HEK293 (cell line): ENCODE measurements at regions not wholly inside any gene's neighbourhood (a gene's known extent, or its start where the extent isn't known, plus 50 kb on each side); places are given as distances from the start of the nearest gene placed in this dataset.

ENCODE experiments used
- CTCF ChIA-PET: fragments of 350-600 bp; formaldehyde crosslinking; extraction: SDS; loops from one replicate; lab custom pipeline; 2021; ENCODE audit warnings: antibody characterized with exemption; lab: Yijun Ruan, JAX
- POLR2A ChIA-PET: fragments of 300-600 bp; formaldehyde crosslinking; extraction: SDS; loops from one replicate; lab custom pipeline; 2020; ENCODE audit warnings: antibody characterized with exemption, inconsistent platforms; lab: Yijun Ruan, JAX
- H3K27ac ChIP-seq: fragments of 200-500 bp; sonication (Bioruptor generic); 2 replicates; pipeline ENCODE4 v1.5.1; 2014; ENCODE audit warnings: low read depth, low read length, control low read depth, inconsistent platforms; ENCODE audit errors: extremely low read depth
- H3K36me3 ChIP-seq, 2 experiments: fragments of 200-500 bp in 1 of 2; sonication (Bioruptor generic) in 1 of 2; 1 replicate in 1 of 2; 2 replicates in 1 of 2; pipeline ENCODE4 v1.5.1; 2014 to 2017; ENCODE audit warnings: inconsistent platforms in 2 of 2, low read length in 2 of 2; ENCODE audit not compliant: control insufficient read depth in 2 of 2, insufficient read depth in 1 of 2
- H3K4me1 ChIP-seq: fragments of 200-500 bp; sonication (Bioruptor generic); 2 replicates; pipeline ENCODE4 v1.5.1; 2014; ENCODE audit warnings: mild to moderate bottlenecking, low read length, inconsistent platforms; ENCODE audit not compliant: control insufficient read depth, insufficient read depth
- H3K4me3 ChIP-seq: 2 replicates; pipeline ENCODE4 v1.5.1; 2011; ENCODE audit warnings: low read depth, mild to moderate bottlenecking, control low read depth, low read length, moderate library complexity
- H3K9me3 ChIP-seq: fragments of 200-500 bp; sonication (Bioruptor generic); 2 replicates; pipeline ENCODE4 v1.5.1; 2014; ENCODE audit warnings: low read depth, low read length, inconsistent platforms; ENCODE audit not compliant: control insufficient read depth, insufficient read depth
- FEZF1 ChIP-seq: fragments of 450-650 bp; formaldehyde crosslinking; IDR thresholded peaks from 2 replicates; pipeline ENCODE4 v1.5.1; 2016; ENCODE audit warnings: missing biosample characterization, missing genetic modification characterization
- GFI1B ChIP-seq: fragments of 450-650 bp; formaldehyde crosslinking; IDR thresholded peaks from 2 replicates; pipeline ENCODE4 v1.5.1; 2016; ENCODE audit warnings: missing biosample characterization, missing genetic modification characterization
- GLIS2 ChIP-seq: fragments of 450-650 bp; formaldehyde crosslinking; IDR thresholded peaks from 2 replicates; pipeline ENCODE4 v1.5.1; 2016; ENCODE audit warnings: missing biosample characterization, missing genetic modification characterization
- KLF8 ChIP-seq: fragments of 450-650 bp; formaldehyde crosslinking; IDR thresholded peaks from 2 replicates; pipeline ENCODE4 v1.5.1; 2016; ENCODE audit warnings: missing biosample characterization, missing genetic modification characterization
- ZBTB17 ChIP-seq: fragments of 450-650 bp; formaldehyde crosslinking; IDR thresholded peaks from 2 replicates; pipeline ENCODE4 v1.5.1; 2016; ENCODE audit warnings: missing biosample characterization, missing genetic modification characterization
- ZEB2 ChIP-seq: fragments of 450-650 bp; formaldehyde crosslinking; IDR thresholded peaks from 2 replicates; pipeline ENCODE4 v1.5.1; 2016; ENCODE audit warnings: missing biosample characterization, missing genetic modification characterization
- ZFP3 ChIP-seq: fragments of 450-650 bp; formaldehyde crosslinking; IDR thresholded peaks from 2 replicates; pipeline ENCODE4 v1.5.1; 2016; ENCODE audit warnings: low read depth, missing biosample characterization, missing genetic modification characterization
- ZFP41 ChIP-seq: fragments of 450-650 bp; formaldehyde crosslinking; IDR thresholded peaks from 2 replicates; pipeline ENCODE4 v1.5.1; 2016; ENCODE audit warnings: missing biosample characterization, missing genetic modification characterization, borderline replicate concordance
- ZIC2 ChIP-seq: fragments of 450-650 bp; formaldehyde crosslinking; IDR thresholded peaks from 2 replicates; pipeline ENCODE4 v1.5.1; 2016; ENCODE audit warnings: missing biosample characterization, missing genetic modification characterization
- ZNF155 ChIP-seq: fragments of 450-650 bp; formaldehyde crosslinking; IDR thresholded peaks from 2 replicates; pipeline ENCODE4 v1.5.1; 2016; ENCODE audit warnings: missing biosample characterization, missing genetic modification characterization
- ZNF18 ChIP-seq: fragments of 450-650 bp; formaldehyde crosslinking; IDR thresholded peaks from 2 replicates; pipeline ENCODE4 v1.5.1; 2016; ENCODE audit warnings: missing biosample characterization, missing genetic modification characterization
- ZNF202 ChIP-seq: fragments of 450-650 bp; formaldehyde crosslinking; IDR thresholded peaks from 2 replicates; pipeline ENCODE4 v1.5.1; 2016; ENCODE audit warnings: missing biosample characterization, missing genetic modification characterization, borderline replicate concordance
- ZNF274 ChIP-seq, 2 experiments: fragments of 200-500 bp in 1 of 2; fragments of 450-650 bp in 1 of 2; sonication (Bioruptor generic) in 1 of 2; formaldehyde crosslinking in 1 of 2; IDR thresholded peaks; 2 replicates each; pipeline versions ENCODE4 v1.5.1 to v1.6.1; 2014 to 2016; ENCODE audit warnings: borderline replicate concordance in 1 of 2, inconsistent platforms in 1 of 2, low read length in 1 of 2, missing biosample characterization in 1 of 2, missing genetic modification characterization in 1 of 2
- ZNF324 ChIP-seq: fragments of 450-650 bp; formaldehyde crosslinking; IDR thresholded peaks from 2 replicates; pipeline ENCODE4 v1.5.1; 2016; ENCODE audit warnings: missing biosample characterization, missing genetic modification characterization
- ZNF335 ChIP-seq: fragments of 450-650 bp; formaldehyde crosslinking; conservative IDR thresholded peaks from 2 replicates; pipeline ENCODE4 v1.5.1; 2016; ENCODE audit warnings: missing biosample characterization, missing genetic modification characterization
- ZNF433 ChIP-seq: fragments of 450-650 bp; formaldehyde crosslinking; IDR thresholded peaks from 2 replicates; pipeline ENCODE4 v1.5.1; 2016; ENCODE audit warnings: missing biosample characterization, missing genetic modification characterization, low read depth
- ZNF510 ChIP-seq: fragments of 450-650 bp; formaldehyde crosslinking; IDR thresholded peaks from 2 replicates; pipeline ENCODE4 v1.5.1; 2018; ENCODE audit warnings: mild to moderate bottlenecking, missing genetic modification characterization, missing biosample characterization; ENCODE audit not compliant: insufficient replicate concordance
- ZNF514 ChIP-seq: fragments of 450-650 bp; formaldehyde crosslinking; IDR thresholded peaks from 2 replicates; pipeline ENCODE4 v1.5.1; 2016; ENCODE audit warnings: missing biosample characterization, missing genetic modification characterization
- ZNF548 ChIP-seq: fragments of 450-650 bp; formaldehyde crosslinking; IDR thresholded peaks from 2 replicates; pipeline ENCODE4 v1.5.1; 2016; ENCODE audit warnings: missing biosample characterization, missing genetic modification characterization
- ZNF610 ChIP-seq: fragments of 450-650 bp; formaldehyde crosslinking; IDR thresholded peaks from 2 replicates; pipeline ENCODE4 v1.5.1; 2016; ENCODE audit warnings: missing biosample characterization, missing genetic modification characterization, borderline replicate concordance
- ZNF670 ChIP-seq: fragments of 450-650 bp; formaldehyde crosslinking; IDR thresholded peaks from 2 replicates; pipeline ENCODE4 v1.5.1; 2016; ENCODE audit warnings: missing biosample characterization, missing genetic modification characterization, low read depth
- ZNF776 ChIP-seq: fragments of 450-650 bp; formaldehyde crosslinking; IDR thresholded peaks from 2 replicates; pipeline ENCODE4 v1.5.0; 2017; ENCODE audit warnings: missing biosample characterization, missing genetic modification characterization, borderline replicate concordance
- ZNF792 ChIP-seq: fragments of 450-650 bp; formaldehyde crosslinking; IDR thresholded peaks from 2 replicates; pipeline ENCODE4 v1.5.1; 2016; ENCODE audit warnings: missing biosample characterization, missing genetic modification characterization
- ZNF830 ChIP-seq: fragments of 450-650 bp; IDR thresholded peaks from 2 replicates; pipeline ENCODE4 v1.5.0; 2018; ENCODE audit warnings: missing biosample characterization, missing genetic modification characterization, low read depth, mild to moderate bottlenecking, moderate library complexity
- ZSCAN18 ChIP-seq: fragments of 450-650 bp; formaldehyde crosslinking; IDR thresholded peaks from 2 replicates; pipeline ENCODE4 v1.5.1; 2016; ENCODE audit warnings: missing biosample characterization, missing genetic modification characterization
- ZSCAN23 ChIP-seq: fragments of 450-650 bp; formaldehyde crosslinking; IDR thresholded peaks from 2 replicates; pipeline ENCODE4 v1.5.1; 2016; ENCODE audit warnings: missing biosample characterization, missing genetic modification characterization
- TF ChIP-seq, protein P1 (sequence below): fragments of 450-650 bp; formaldehyde crosslinking; IDR thresholded peaks from 2 replicates; pipeline ENCODE4 v1.5.1; 2017; ENCODE audit warnings: missing biosample characterization, missing genetic modification characterization
- TF ChIP-seq, protein P2 (sequence below): fragments of 450-650 bp; formaldehyde crosslinking; IDR thresholded peaks from 2 replicates; pipeline ENCODE4 v1.5.1; 2016; ENCODE audit warnings: missing biosample characterization, missing genetic modification characterization
- TF ChIP-seq, protein P3 (sequence below): fragments of 450-650 bp; formaldehyde crosslinking; IDR thresholded peaks from 2 replicates; pipeline ENCODE4 v1.5.1; 2016; ENCODE audit warnings: missing biosample characterization, missing genetic modification characterization

DNA sequence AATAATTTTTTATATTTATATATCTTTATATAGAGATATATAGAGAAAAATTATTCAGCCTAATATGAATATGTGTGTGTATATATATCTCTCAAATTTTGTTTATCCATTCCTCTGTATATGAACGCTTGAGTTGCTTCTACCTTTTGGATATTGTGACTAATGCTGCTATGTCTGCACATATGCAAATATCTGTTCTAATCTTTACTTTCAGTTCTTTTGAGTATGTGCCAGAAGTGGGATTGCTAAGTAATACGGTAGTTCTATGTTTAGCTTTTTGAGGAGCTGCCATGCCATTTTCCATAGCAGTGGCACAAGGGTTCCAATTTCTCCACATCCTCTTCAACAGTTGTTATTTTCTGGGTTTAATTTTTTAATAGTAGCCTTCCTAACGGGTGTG is 72.8 kb upstream of the CEP85L start (continued):
- TF ChIP-seq, protein P1, sequence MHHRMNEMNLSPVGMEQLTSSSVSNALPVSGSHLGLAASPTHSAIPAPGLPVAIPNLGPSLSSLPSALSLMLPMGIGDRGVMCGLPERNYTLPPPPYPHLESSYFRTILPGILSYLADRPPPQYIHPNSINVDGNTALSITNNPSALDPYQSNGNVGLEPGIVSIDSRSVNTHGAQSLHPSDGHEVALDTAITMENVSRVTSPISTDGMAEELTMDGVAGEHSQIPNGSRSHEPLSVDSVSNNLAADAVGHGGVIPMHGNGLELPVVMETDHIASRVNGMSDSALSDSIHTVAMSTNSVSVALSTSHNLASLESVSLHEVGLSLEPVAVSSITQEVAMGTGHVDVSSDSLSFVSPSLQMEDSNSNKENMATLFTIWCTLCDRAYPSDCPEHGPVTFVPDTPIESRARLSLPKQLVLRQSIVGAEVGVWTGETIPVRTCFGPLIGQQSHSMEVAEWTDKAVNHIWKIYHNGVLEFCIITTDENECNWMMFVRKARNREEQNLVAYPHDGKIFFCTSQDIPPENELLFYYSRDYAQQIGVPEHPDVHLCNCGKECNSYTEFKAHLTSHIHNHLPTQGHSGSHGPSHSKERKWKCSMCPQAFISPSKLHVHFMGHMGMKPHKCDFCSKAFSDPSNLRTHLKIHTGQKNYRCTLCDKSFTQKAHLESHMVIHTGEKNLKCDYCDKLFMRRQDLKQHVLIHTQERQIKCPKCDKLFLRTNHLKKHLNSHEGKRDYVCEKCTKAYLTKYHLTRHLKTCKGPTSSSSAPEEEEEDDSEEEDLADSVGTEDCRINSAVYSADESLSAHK (tag by site-specific recombination) = no peak
- no peak for TF ChIP-seq ZNF202 (tag by site-specific recombination)
- TF ChIP-seq ZSCAN23 (tag by site-specific recombination) = no peak
- TF ChIP-seq ZFP41 = no peak
- TF ChIP-seq ZNF324 (tag by site-specific recombination) = no peak
- TF ChIP-seq, protein P2, sequence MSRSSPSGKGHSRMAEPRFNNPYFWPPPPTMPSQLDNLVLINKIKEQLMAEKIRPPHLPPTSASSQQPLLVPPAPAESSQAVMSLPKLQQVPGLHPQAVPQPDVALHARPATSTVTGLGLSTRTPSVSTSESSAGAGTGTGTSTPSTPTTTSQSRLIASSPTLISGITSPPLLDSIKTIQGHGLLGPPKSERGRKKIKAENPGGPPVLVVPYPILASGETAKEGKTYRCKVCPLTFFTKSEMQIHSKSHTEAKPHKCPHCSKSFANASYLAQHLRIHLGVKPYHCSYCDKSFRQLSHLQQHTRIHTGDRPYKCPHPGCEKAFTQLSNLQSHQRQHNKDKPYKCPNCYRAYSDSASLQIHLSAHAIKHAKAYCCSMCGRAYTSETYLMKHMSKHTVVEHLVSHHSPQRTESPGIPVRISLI = no peak
- TF ChIP-seq ZNF510 (tag by site-specific recombination) = no peak
- no peak for TF ChIP-seq ZNF548 (tag by site-specific recombination)
- TF ChIP-seq ZNF792 (tag by site-specific recombination) = no peak
- no peak for TF ChIP-seq ZIC2 (tag by site-specific recombination)
- no peak for TF ChIP-seq ZNF670
- TF ChIP-seq ZNF514 = no peak
- TF ChIP-seq ZNF274 (IDR thresholded peaks at IDR 0.05; ENCODE audit: low read length) = no peak
- no peak for TF ChIP-seq ZNF274 (tag by site-specific recombination; IDR thresholded peaks at IDR 0.05; ENCODE audit: borderline replicate concordance)
- TF ChIP-seq GFI1B = no peak

- Histone ChIP-seq H3K36me3 (no peaks in the 10 kb centered on the region), H3K4me3 (no peak overlapping the region), H3K27ac (no peak overlapping the region), H3K4me1 (no peaks in the 10 kb centered on the region), H3K9me3 (no peaks in the 10 kb centered on the region)
- ChIA-PET POLR2A (no interaction called here), CTCF (no interaction called here)
- TF ChIP-seq KLF8 (tag by site-specific recombination) = no peak
- no peak for TF ChIP-seq ZNF155 (tag by site-specific recombination)
- TF ChIP-seq ZNF335 (tag by site-specific recombination) = no peak
- TF ChIP-seq ZFP3 (tag by site-specific recombination) = no peak
- TF ChIP-seq ZNF18 (tag by site-specific recombination) = no peak
- no peak for TF ChIP-seq ZNF830 (tag by site-specific recombination)
- no peak for TF ChIP-seq GLIS2 (tag by site-specific recombination)
- TF ChIP-seq, protein P3, sequence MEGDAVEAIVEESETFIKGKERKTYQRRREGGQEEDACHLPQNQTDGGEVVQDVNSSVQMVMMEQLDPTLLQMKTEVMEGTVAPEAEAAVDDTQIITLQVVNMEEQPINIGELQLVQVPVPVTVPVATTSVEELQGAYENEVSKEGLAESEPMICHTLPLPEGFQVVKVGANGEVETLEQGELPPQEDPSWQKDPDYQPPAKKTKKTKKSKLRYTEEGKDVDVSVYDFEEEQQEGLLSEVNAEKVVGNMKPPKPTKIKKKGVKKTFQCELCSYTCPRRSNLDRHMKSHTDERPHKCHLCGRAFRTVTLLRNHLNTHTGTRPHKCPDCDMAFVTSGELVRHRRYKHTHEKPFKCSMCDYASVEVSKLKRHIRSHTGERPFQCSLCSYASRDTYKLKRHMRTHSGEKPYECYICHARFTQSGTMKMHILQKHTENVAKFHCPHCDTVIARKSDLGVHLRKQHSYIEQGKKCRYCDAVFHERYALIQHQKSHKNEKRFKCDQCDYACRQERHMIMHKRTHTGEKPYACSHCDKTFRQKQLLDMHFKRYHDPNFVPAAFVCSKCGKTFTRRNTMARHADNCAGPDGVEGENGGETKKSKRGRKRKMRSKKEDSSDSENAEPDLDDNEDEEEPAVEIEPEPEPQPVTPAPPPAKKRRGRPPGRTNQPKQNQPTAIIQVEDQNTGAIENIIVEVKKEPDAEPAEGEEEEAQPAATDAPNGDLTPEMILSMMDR (tag by site-specific recombination) = no peak
- no peak for TF ChIP-seq ZSCAN18 (tag by site-specific recombination)
- TF ChIP-seq ZBTB17 (tag by site-specific recombination) = no peak
- no peak for TF ChIP-seq ZNF433 (tag by site-specific recombination)
- no peak for TF ChIP-seq ZEB2 (tag by site-specific recombination)
- no peak for TF ChIP-seq ZNF610 (tag by site-specific recombination)
- no peak for TF ChIP-seq ZNF776 (tag by site-specific recombination)
- no peak for TF ChIP-seq FEZF1 (tag by site-specific recombination)
These were observed 71.7 kb upstream of the CEP85L start for GRCh38 chr6:118722829-118723813.
